ENCODE measurements at regions not wholly inside any gene's neighbourhood (a gene's known extent, or its start where the extent isn't known, plus 50 kb on each side); places are given as distances from the start of the nearest gene placed in this dataset.

DNA sequence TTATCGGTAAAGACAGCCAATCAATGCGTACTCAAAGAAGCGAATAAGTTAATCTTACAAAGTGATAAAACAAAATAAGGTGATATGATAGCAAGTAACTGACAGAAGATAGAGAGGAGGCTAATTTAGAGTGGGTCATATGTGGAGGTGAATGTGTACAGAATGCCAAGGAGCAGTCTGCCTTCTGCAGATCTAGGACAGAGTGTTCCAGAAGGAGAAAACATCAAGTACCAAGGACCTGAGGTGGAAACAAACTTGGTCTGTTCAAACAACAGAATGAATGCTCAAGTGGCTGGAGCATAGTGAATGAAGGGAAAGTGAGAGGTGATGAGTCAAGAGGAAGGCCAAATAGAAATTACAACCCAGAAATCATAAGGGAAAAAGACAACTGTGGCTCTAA is 170.3 kb upstream of the BMP4 start:
- no peak overlapping the region for H3K4me3 ChIP-seq (ENCODE audit: low read length)

GRCh38 chr14:54127526-54127925 is 170.9 kb upstream of the BMP4 start:
- Histone ChIP-seq H3K9me3 (ENCODE audit: control insufficient read depth, insufficient read depth, low read length) (no peaks in the 10 kb centered on the region), H3K4me3 (ENCODE audit: low read length) (no peak overlapping the region), H3K27me3 (ENCODE audit: control insufficient read depth, insufficient read depth, low read length) (no peaks in the 10 kb centered on the region), H3K4me1 (ENCODE audit: control insufficient read depth, insufficient read depth, low read length) (no peaks in the 10 kb centered on the region), H3K27ac (ENCODE audit: low read length) (no peak overlapping the region), H3K36me3 (ENCODE audit: control insufficient read depth, insufficient read depth, low read length) (no peaks in the 10 kb centered on the region)
- no peak for TF ChIP-seq CTCF (IDR thresholded peaks at IDR 0.05)
- Mint-ChIP-seq H3K36me3 (no peaks in the 10 kb centered on the region), H3K4me1 (no peaks in the 10 kb centered on the region), H3K27me3 (ENCODE audit: low read depth in 2 of 2) (no peaks in the 10 kb centered on the region), H3K4me3 (no peak overlapping the region), H3K9me3 (peaks cover 8% of the 10 kb centered on the region in 2 donors), H3K27ac (no peak overlapping the region)
- intact Hi-C loops (cut with micrococcal nuclease), result no loop called here
- no peak for DNase-seq
- ATAC-seq, result no peak
- 71% methylated on average over 2 of the region's 2 CpGs for WGBS (ENCODE audit: insufficient coverage)

More for the DNA sequence above, 170.3 kb upstream of the BMP4 start:
- H3K27me3 Mint-ChIP-seq (ENCODE audit: low read depth in 2 of 2), result no peaks in the 10 kb centered on the region
- ATAC-seq (no peak), DNase-seq (no peak)
- H3K36me3 Mint-ChIP-seq, result no peaks in the 10 kb centered on the region
- H3K4me3 Mint-ChIP-seq, result no peak overlapping the region
- Histone ChIP-seq H3K9me3 (ENCODE audit: control insufficient read depth, insufficient read depth, low read length) (no peaks in the 10 kb centered on the region), H3K27me3 (ENCODE audit: control insufficient read depth, insufficient read depth, low read length) (no peaks in the 10 kb centered on the region), H3K27ac (ENCODE audit: low read length) (no peak overlapping the region), H3K36me3 (ENCODE audit: control insufficient read depth, insufficient read depth, low read length) (no peaks in the 10 kb centered on the region), H3K4me1 (ENCODE audit: control insufficient read depth, insufficient read depth, low read length) (no peaks in the 10 kb centered on the region)
- H3K9me3 Mint-ChIP-seq, result peaks cover 8% of the 10 kb centered on the region in 2 donors
- intact Hi-C loops (cut with micrococcal nuclease), result no loop called here
- no peaks in the 10 kb centered on the region for H3K4me1 Mint-ChIP-seq
- WGBS (ENCODE audit: insufficient coverage), result 99% methylated on average over 3 of the region's 3 CpGs
- H3K27ac Mint-ChIP-seq, result no peak overlapping the region
- no peak for TF ChIP-seq CTCF (IDR thresholded peaks at IDR 0.05)

DNA sequence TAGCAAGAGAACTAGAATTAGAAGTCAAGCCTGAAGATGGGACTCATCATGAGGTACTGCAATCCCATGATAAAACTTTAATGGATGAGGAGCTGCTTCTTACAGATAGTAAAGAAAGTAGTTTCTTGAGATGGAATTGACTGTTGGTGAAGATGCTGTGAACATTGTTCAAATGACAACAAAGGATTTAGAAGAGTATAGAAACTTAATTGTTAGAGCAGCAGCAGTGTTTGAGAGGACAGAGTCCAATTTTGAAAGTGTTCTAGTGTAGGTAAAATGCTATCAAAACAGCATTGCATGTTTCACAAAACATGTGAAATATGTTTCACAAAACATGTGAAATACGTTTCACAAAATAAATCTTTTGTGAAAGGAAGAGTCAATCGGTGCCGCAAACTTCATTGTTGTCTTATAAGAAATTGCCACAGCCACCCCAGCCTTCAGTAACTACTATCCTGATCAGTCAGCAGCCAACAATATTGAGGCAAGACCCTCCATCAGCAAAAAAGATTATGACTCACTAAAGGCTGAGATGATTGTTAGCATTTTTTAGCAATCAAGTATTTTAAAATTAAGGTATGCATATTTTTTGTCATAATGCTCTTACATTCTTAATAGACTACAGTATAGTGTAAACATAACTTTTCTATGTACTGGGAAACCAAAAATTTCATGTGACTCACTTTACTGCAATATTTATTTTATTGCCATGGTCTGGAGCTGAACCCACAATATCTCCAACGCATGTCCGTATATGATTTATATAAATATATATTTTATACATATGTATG is 173.4 kb upstream of the BMP4 start:
- Histone ChIP-seq H3K4me3 (ENCODE audit: low read length) (no peak overlapping the region), H3K4me1 (ENCODE audit: control insufficient read depth, insufficient read depth, low read length) (no peaks in the 10 kb centered on the region), H3K27me3 (ENCODE audit: control insufficient read depth, insufficient read depth, low read length) (no peaks in the 10 kb centered on the region), H3K36me3 (ENCODE audit: control insufficient read depth, insufficient read depth, low read length) (no peaks in the 10 kb centered on the region), H3K9me3 (ENCODE audit: control insufficient read depth, insufficient read depth, low read length) (no peaks in the 10 kb centered on the region), H3K27ac (ENCODE audit: low read length) (no peak overlapping the region)
- intact Hi-C loops (cut with micrococcal nuclease), result no loop called here
- DNase-seq (no peak), ATAC-seq (no peak)
- Mint-ChIP-seq H3K4me1 (no peaks in the 10 kb centered on the region), H3K4me3 (no peak overlapping the region), H3K36me3 (no peaks in the 10 kb centered on the region), H3K27ac (no peak overlapping the region), H3K27me3 (ENCODE audit: low read depth in 2 of 2) (no peaks in the 10 kb centered on the region), H3K9me3 (peaks cover 6 to 7% of the 10 kb centered on the region in 2 donors)
- WGBS (ENCODE audit: insufficient coverage), result 100% methylated on average over 2 of the region's 5 CpGs
- no peak for TF ChIP-seq CTCF (IDR thresholded peaks at IDR 0.05)

- Mint-ChIP-seq H3K27ac (no peak overlapping the region), H3K4me1 (no peaks in the 10 kb centered on the region), H3K36me3 (no peaks in the 10 kb centered on the region), H3K9me3 (peaks cover 2 to 5% of the 10 kb centered on the region in 2 donors), H3K27me3 (ENCODE audit: low read depth in 2 of 2) (no peaks in the 10 kb centered on the region), H3K4me3 (no peak overlapping the region)
- Histone ChIP-seq H3K27ac (ENCODE audit: low read length) (no peak overlapping the region), H3K27me3 (ENCODE audit: control insufficient read depth, insufficient read depth, low read length) (no peaks in the 10 kb centered on the region), H3K9me3 (ENCODE audit: control insufficient read depth, insufficient read depth, low read length) (no peaks in the 10 kb centered on the region), H3K36me3 (ENCODE audit: control insufficient read depth, insufficient read depth, low read length) (no peaks in the 10 kb centered on the region), H3K4me1 (ENCODE audit: control insufficient read depth, insufficient read depth, low read length) (no peaks in the 10 kb centered on the region), H3K4me3 (ENCODE audit: low read length) (no peak overlapping the region)
- WGBS (ENCODE audit: insufficient coverage), result 82% methylated on average over 1 of the region's 3 CpGs
- DNase-seq (no peak), ATAC-seq (no peak)
- TF ChIP-seq CTCF (IDR thresholded peaks at IDR 0.05), result no peak
- intact Hi-C loops (cut with micrococcal nuclease), result no loop called here
Measured at GRCh38 chr14:54132496-54132895, 175.9 kb upstream of the BMP4 start.
